ENCODE measurements at regions not wholly inside any gene's neighbourhood (a gene's known extent, or its start where the extent isn't known, plus 50 kb on each side); places are given as distances from the start of the nearest gene placed in this dataset.

- Histone ChIP-seq H3K9me3 (ENCODE audit: control insufficient read depth, insufficient read depth, low read depth, low read length) (no peaks in the 10 kb centered on the region), H3K27ac (ENCODE audit: low read length) (no peak overlapping the region), H3K4me1 (ENCODE audit: control insufficient read depth, insufficient read depth, low read length) (no peaks in the 10 kb centered on the region), H3K36me3 (ENCODE audit: control insufficient read depth, insufficient read depth, low read length) (no peaks in the 10 kb centered on the region), H3K4me3 (ENCODE audit: low read depth in 2 of 2, low read length in 2 of 2) (no peak overlapping the region), H3K27me3 (ENCODE audit: control insufficient read depth, insufficient read depth, low read length) (no peaks in the 10 kb centered on the region)
- in situ Hi-C loops (cut with HindIII; ENCODE audit: low pct_unique_long_range_greater_than_20kb, low sequenced_read_pairs), result no loop called here
- no peak for TF ChIP-seq SIN3A (IDR thresholded peaks at IDR 0.05; ENCODE audit: borderline replicate concordance, insufficient read depth, low read depth, low read length)
- no peak for TF ChIP-seq POLR2AphosphoS5 (IDR thresholded peaks at IDR 0.05; ENCODE audit: low read depth, low read length)
- no peak for TF ChIP-seq TCF7L2 (IDR thresholded peaks at IDR 0.05; ENCODE audit: low read depth, low read length)
- no peak for TF ChIP-seq REST (IDR thresholded peaks at IDR 0.05; ENCODE audit: insufficient read depth in 1 of 2, low read depth in 2 of 2, low read length in 1 of 2)
- no peak for TF ChIP-seq CTCF (IDR thresholded peaks at IDR 0.05)
- BruUV-seq (replicated peaks), result no TSS peak
- no peak for DNase-seq (ENCODE audit: low read depth, low spot score)
- no peak for ATAC-seq
- POLR2A ChIA-PET, result no interaction called here
- intact Hi-C loops (cut with micrococcal nuclease; ENCODE audit: unreplicated experiment), result no loop called here
- CTCF ChIA-PET, result no interaction called here
Observed at GRCh38 chr11:105321696-105322095, 182.1 kb upstream of the CARD18 start.

GRCh38 chr11:105315287-105315686 is 175.7 kb upstream of the CARD18 start:
- H3K4me3 ChIP-seq (ENCODE audit: low read depth in 2 of 2, low read length in 2 of 2), result no peak overlapping the region
- no peak overlapping the region for H3K27ac ChIP-seq (ENCODE audit: low read length)
- H3K36me3 ChIP-seq (ENCODE audit: control insufficient read depth, insufficient read depth, low read length), result no peaks in the 10 kb centered on the region
- intact Hi-C loops (cut with micrococcal nuclease; ENCODE audit: unreplicated experiment), result no loop called here
- DNase-seq (ENCODE audit: low read depth, low spot score) (no peak), ATAC-seq (peak; percentile 60; the same call in 1 of the 2 replicates)
- TF ChIP-seq TCF7L2 (IDR thresholded peaks at IDR 0.05; ENCODE audit: low read depth, low read length) (no peak), SIN3A (IDR thresholded peaks at IDR 0.05; ENCODE audit: borderline replicate concordance, insufficient read depth, low read depth, low read length) (no peak), CTCF (IDR thresholded peaks at IDR 0.05) (peak; percentile 39)
- POLR2A ChIA-PET, result no interaction called here
- in situ Hi-C loops (cut with HindIII; ENCODE audit: low pct_unique_long_range_greater_than_20kb, low sequenced_read_pairs), result no loop called here
- CTCF ChIA-PET, result no interaction called here
- BruUV-seq (replicated peaks), result no TSS peak
- no peaks in the 10 kb centered on the region for H3K4me1 ChIP-seq (ENCODE audit: control insufficient read depth, insufficient read depth, low read length)
- H3K9me3 ChIP-seq (ENCODE audit: control insufficient read depth, insufficient read depth, low read depth, low read length), result no peaks in the 10 kb centered on the region
- no peaks in the 10 kb centered on the region for H3K27me3 ChIP-seq (ENCODE audit: control insufficient read depth, insufficient read depth, low read length)
